ENCODE measurements at regions not wholly inside any gene's neighbourhood (a gene's known extent, or its start where the extent isn't known, plus 50 kb on each side); places are given as distances from the start of the nearest gene placed in this dataset.

DNA sequence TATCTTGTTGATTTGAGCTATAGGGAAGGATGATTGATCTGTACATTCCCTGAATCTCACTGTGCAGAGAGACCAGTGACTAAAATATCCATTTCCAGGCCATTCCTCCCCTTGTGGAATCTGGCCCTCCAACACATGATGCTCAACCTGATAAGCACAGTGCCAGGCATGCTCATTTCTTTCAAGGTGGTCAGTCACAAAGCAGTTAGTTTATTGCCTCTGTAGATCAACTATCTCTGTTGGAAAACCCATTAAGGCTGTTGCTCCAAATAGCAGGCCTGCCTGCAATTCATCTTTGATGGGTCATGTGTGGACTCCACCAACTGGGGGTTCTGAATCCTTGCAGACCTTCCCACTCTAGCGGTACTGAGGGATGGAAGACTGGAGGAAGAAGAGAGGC, 168.6 kb upstream of the FOXK1 start:
- TF ChIP-seq, protein P1, sequence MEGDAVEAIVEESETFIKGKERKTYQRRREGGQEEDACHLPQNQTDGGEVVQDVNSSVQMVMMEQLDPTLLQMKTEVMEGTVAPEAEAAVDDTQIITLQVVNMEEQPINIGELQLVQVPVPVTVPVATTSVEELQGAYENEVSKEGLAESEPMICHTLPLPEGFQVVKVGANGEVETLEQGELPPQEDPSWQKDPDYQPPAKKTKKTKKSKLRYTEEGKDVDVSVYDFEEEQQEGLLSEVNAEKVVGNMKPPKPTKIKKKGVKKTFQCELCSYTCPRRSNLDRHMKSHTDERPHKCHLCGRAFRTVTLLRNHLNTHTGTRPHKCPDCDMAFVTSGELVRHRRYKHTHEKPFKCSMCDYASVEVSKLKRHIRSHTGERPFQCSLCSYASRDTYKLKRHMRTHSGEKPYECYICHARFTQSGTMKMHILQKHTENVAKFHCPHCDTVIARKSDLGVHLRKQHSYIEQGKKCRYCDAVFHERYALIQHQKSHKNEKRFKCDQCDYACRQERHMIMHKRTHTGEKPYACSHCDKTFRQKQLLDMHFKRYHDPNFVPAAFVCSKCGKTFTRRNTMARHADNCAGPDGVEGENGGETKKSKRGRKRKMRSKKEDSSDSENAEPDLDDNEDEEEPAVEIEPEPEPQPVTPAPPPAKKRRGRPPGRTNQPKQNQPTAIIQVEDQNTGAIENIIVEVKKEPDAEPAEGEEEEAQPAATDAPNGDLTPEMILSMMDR (IDR thresholded peaks at IDR 0.05) = no peak
- no peaks in the 10 kb centered on the region for H3K36me3 Mint-ChIP-seq (ENCODE audit: unreplicated experiment)
- DNase-seq (ENCODE audit: extremely low spot score, unreplicated experiment) = no peak
- H3K9me3 Mint-ChIP-seq (ENCODE audit: unreplicated experiment) = peaks cover 23% of the 10 kb centered on the region
- no peak overlapping the region for H3K27ac Mint-ChIP-seq (ENCODE audit: unreplicated experiment)
- no peaks in the 10 kb centered on the region for H3K27me3 Mint-ChIP-seq (ENCODE audit: unreplicated experiment)
- no peaks in the 10 kb centered on the region for H3K4me1 Mint-ChIP-seq (ENCODE audit: unreplicated experiment)
- H3K4me3 Mint-ChIP-seq (ENCODE audit: unreplicated experiment) = no peak overlapping the region

DNA sequence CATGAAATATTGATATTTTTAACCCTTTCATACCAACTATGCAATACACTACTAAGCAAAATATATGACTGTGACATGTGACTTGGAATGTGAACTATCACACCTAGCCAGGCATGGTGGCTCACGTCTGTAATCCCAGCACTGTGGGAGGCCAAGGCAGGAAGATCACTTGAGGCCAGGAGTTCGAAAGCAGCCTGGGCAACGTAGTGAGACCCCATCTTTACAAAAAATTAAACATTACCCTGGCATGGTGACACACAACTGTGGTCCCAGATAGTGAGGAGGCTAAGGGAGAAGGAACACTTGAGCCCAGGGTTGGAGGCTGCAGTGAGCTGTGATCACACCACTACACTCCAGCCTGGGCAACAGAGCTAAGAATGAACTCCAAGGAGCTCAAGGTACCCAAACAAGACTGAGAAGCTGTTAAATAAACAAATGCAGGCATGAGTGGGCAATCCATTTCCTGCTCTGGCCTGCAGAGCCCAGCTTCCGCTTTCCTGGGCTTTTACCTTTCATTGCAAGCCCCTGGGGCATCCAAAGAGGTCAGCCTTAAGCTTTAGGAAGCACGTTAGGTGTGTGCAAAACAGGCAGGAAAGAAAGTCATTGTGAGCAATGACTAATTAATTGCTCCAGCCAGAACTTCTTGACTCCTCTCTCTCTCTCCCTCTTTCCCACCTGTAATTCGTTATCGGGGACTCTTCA, 162.1 kb upstream of the FOXK1 start:
- Mint-ChIP-seq H3K27me3 (ENCODE audit: unreplicated experiment) (peaks cover 5% of the 10 kb centered on the region), H3K4me3 (ENCODE audit: unreplicated experiment) (no peak overlapping the region), H3K4me1 (ENCODE audit: unreplicated experiment) (no peaks in the 10 kb centered on the region), H3K27ac (ENCODE audit: unreplicated experiment) (no peak overlapping the region), H3K36me3 (ENCODE audit: unreplicated experiment) (no peaks in the 10 kb centered on the region), H3K9me3 (ENCODE audit: unreplicated experiment) (no peaks in the 10 kb centered on the region)
- DNase-seq (ENCODE audit: extremely low spot score, unreplicated experiment) = no peak
- TF ChIP-seq, protein P1 (IDR thresholded peaks at IDR 0.05) = no peak

DNA sequence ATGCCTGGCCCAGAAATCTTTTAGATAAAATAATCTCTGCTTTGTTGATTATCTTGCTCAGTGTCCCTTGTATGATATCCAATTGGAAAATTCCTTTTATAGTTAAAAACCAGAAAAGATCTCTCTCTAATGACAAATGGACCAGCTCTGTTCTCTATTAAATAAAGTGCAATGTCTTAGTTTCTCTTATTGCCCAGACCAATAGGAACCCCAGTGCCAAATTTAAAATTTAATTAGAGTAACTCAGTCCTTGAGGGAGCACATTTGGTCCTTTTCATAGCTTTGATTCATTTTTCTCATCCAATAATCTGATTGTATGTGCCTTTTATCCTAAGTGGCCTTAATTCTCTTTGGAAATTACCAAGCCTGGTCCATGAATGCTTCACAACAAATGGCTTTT, 158.9 kb upstream of the FOXK1 start:
- Mint-ChIP-seq H3K27ac (ENCODE audit: unreplicated experiment) (no peak overlapping the region), H3K4me1 (ENCODE audit: unreplicated experiment) (no peaks in the 10 kb centered on the region), H3K36me3 (ENCODE audit: unreplicated experiment) (no peaks in the 10 kb centered on the region), H3K27me3 (ENCODE audit: unreplicated experiment) (peaks cover 5% of the 10 kb centered on the region), H3K4me3 (ENCODE audit: unreplicated experiment) (no peak overlapping the region), H3K9me3 (ENCODE audit: unreplicated experiment) (no peaks in the 10 kb centered on the region)
- TF ChIP-seq, protein P1 (IDR thresholded peaks at IDR 0.05) = no peak
- no peak for DNase-seq (ENCODE audit: extremely low spot score, unreplicated experiment)

DNA sequence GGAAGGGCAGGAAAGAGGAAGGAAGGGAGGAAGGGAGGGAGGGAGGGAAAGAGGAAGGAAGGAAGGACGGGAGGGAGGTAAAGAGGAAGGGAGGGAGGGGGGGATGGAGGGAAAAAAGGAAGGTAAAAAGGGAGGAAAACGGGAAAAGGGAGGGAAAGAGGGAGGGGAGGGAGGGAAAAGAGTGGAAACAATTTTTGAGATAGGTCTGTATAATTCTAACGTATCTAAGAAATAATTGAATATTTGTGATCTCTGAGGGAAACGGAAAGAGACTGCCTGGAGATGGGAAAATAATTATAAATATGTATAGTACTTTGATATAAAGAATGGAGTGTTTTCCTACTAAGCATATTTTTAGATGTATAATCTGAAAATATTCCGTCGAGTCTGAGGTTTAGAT, 158.2 kb upstream of the FOXK1 start:
- TF ChIP-seq, protein P1 (IDR thresholded peaks at IDR 0.05) = no peak
- Mint-ChIP-seq H3K4me1 (ENCODE audit: unreplicated experiment) (no peaks in the 10 kb centered on the region), H3K27me3 (ENCODE audit: unreplicated experiment) (peaks cover 5% of the 10 kb centered on the region), H3K27ac (ENCODE audit: unreplicated experiment) (no peak overlapping the region), H3K36me3 (ENCODE audit: unreplicated experiment) (no peaks in the 10 kb centered on the region), H3K9me3 (ENCODE audit: unreplicated experiment) (no peaks in the 10 kb centered on the region), H3K4me3 (ENCODE audit: unreplicated experiment) (no peak overlapping the region)
- DNase-seq (ENCODE audit: extremely low spot score, unreplicated experiment) = no peak

DNA sequence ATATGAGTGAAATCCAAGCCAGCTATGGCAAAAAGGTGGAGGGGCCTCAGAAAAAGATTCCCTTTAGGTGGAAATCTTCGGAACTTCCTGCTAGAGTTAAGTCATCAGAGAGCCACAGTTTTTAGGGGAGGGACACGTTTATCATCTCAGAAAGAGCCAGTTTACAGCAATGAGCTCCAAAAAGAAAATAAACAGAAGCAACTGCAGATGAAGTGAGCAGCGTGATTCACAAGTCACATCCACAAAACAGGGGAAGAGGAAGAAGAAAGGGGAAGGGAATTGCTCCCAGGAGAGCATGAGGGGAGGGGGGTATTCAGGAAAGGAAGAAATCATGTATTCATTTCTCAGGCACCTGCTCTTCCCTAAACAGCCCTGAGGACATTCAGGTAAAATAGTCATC, 156.2 kb upstream of the FOXK1 start:
- Mint-ChIP-seq H3K4me1 (ENCODE audit: unreplicated experiment) (no peaks in the 10 kb centered on the region), H3K4me3 (ENCODE audit: unreplicated experiment) (no peak overlapping the region), H3K36me3 (ENCODE audit: unreplicated experiment) (no peaks in the 10 kb centered on the region), H3K27me3 (ENCODE audit: unreplicated experiment) (peaks cover 5% of the 10 kb centered on the region), H3K27ac (ENCODE audit: unreplicated experiment) (no peak overlapping the region), H3K9me3 (ENCODE audit: unreplicated experiment) (no peaks in the 10 kb centered on the region)
- TF ChIP-seq, protein P1 (IDR thresholded peaks at IDR 0.05) = no peak
- DNase-seq (ENCODE audit: extremely low spot score, unreplicated experiment) = no peak
